Bronchial epithelial cell (primary cell): ENCODE measurements at regions not wholly inside any gene's neighbourhood (a gene's known extent, or its start where the extent isn't known, plus 50 kb on each side); places are given as distances from the start of the nearest gene placed in this dataset.

Experiments
- DNase-seq: peaks from one replicate; pipeline ENCODE4 v3.0.0-alpha.2; 2010; ENCODE audit warnings: low read depth
- FAIRE-seq: peaks from 2 replicates; lab custom pipeline; 2011; peaks lifted over from hg19 to GRCh38; lab: Jason Lieb, UNC
- H3K27me3 ChIP-seq: 2 replicates; pipeline ENCODE4 v1.5.1; 2011; ENCODE audit warnings: low read length; ENCODE audit not compliant: control insufficient read depth, insufficient read depth
- H3K36me3 ChIP-seq: 2 replicates; pipeline ENCODE4 v1.5.1; 2011; ENCODE audit warnings: low read length; ENCODE audit not compliant: control insufficient read depth, insufficient read depth
- H3K4me3 ChIP-seq: 2 replicates; pipeline ENCODE4 v1.5.1; 2011; ENCODE audit warnings: mild to moderate bottlenecking, low read depth, low read length, control low read depth
- TF ChIP-seq, protein P1 (sequence below): IDR thresholded peaks from 2 replicates; pipeline ENCODE4 v1.5.1; 2011; ENCODE audit warnings: mild to moderate bottlenecking, moderate library complexity, low read length, control low read depth, inconsistent platforms; ENCODE audit not compliant: insufficient read depth, severe bottlenecking

GRCh38 chr6:12603673-12604049 lies 112.9 kb upstream of the PHACTR1 start:
- TF ChIP-seq, protein P1, sequence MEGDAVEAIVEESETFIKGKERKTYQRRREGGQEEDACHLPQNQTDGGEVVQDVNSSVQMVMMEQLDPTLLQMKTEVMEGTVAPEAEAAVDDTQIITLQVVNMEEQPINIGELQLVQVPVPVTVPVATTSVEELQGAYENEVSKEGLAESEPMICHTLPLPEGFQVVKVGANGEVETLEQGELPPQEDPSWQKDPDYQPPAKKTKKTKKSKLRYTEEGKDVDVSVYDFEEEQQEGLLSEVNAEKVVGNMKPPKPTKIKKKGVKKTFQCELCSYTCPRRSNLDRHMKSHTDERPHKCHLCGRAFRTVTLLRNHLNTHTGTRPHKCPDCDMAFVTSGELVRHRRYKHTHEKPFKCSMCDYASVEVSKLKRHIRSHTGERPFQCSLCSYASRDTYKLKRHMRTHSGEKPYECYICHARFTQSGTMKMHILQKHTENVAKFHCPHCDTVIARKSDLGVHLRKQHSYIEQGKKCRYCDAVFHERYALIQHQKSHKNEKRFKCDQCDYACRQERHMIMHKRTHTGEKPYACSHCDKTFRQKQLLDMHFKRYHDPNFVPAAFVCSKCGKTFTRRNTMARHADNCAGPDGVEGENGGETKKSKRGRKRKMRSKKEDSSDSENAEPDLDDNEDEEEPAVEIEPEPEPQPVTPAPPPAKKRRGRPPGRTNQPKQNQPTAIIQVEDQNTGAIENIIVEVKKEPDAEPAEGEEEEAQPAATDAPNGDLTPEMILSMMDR, result no peak
- FAIRE-seq, result no peak
- Histone ChIP-seq H3K4me3 (no peak overlapping the region), H3K36me3 (no peaks in the 10 kb centered on the region), H3K27me3 (no peaks in the 10 kb centered on the region)
- DNase-seq, result no peak

DNA sequence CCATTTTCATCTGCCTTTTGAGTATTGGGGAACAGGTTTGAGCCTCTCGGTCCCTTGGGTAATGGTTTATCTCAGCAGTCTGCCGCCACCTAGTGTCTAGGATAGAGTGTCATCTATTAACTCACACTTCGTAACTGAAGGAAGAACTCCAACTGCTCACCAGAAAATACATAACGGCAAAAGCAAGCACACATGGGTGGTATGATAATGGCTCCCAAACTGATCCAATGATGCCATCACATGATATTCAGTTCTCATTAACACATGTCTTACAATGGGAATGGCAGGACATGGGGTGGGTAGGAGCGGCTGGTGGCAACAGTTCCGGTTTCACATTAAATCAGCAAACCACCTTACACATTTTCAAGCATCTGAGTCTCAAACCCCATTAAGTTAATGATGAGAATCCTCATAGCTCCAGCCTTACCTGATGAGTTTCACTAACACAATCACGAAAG lies 110.7 kb upstream of the PHACTR1 start:
- FAIRE-seq, result no peak

DNA sequence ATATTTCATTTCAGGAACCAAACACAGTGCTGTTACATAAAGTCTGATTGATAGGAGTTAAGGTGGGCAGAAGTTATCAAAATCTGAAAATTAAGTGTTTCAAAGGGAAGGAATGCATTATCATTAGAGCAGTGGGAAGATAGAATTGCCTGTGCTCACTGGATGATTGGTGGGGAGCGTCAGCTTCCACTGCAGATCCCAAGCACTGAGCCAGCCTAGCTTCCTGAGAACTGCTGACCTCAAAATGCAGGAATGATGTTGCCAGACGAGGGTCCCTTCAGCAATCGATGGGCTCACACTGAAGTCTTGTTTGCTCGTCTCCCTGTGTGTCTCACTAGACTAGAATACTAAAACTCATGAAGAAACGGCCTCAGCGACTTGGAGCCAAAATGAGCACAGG lies 110.0 kb upstream of the PHACTR1 start:
- TF ChIP-seq, protein P1, result no peak
- no peaks in the 10 kb centered on the region for H3K36me3 ChIP-seq
- FAIRE-seq (no peak), DNase-seq (no peak)
- H3K27me3 ChIP-seq, result no peaks in the 10 kb centered on the region
- no peak overlapping the region for H3K4me3 ChIP-seq

More for the DNA sequence above, 110.7 kb upstream of the PHACTR1 start:
- peak; percentile 68 for DNase-seq
- Histone ChIP-seq H3K36me3 (no peaks in the 10 kb centered on the region), H3K27me3 (no peaks in the 10 kb centered on the region), H3K4me3 (no peak overlapping the region)
- TF ChIP-seq, protein P1, result peak; percentile 71

GRCh38 chr6:12608016-12608860 lies 108.3 kb upstream of the PHACTR1 start:
- FAIRE-seq (no peak), DNase-seq (peak; percentile 54)
- Histone ChIP-seq H3K27me3 (no peaks in the 10 kb centered on the region), H3K4me3 (no peak overlapping the region), H3K36me3 (no peaks in the 10 kb centered on the region)
- TF ChIP-seq, protein P1, result no peak

DNA sequence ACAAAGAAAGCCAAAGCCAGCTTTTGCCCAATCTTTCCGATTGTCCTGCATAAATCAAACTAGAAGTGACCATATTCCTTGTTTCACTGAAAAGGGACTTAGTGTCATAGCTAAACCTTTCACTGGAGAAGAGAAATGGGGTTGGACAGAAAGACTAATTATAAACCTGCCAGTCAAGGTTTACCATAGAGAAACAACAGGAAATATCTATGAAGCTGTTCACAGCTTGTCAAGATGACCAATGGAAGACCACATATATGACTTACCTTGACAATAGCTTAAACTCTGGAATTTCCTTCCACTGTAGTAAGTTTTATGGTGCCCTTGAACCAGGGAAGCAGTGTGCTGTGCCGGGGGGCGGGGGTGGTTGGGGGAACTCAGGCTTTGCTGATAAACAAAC lies 107.7 kb upstream of the PHACTR1 start:
- no peak for DNase-seq
- TF ChIP-seq, protein P1, result no peak
- no peak overlapping the region for H3K4me3 ChIP-seq
- no peak for FAIRE-seq
- H3K36me3 ChIP-seq, result no peaks in the 10 kb centered on the region
- H3K27me3 ChIP-seq, result no peaks in the 10 kb centered on the region
